ENCODE measurements at regions not wholly inside any gene's neighbourhood (a gene's known extent, or its start where the extent isn't known, plus 50 kb on each side); places are given as distances from the start of the nearest gene placed in this dataset.

- Histone ChIP-seq H2AFZ (ENCODE audit: low read length) (no peak overlapping the region), H3K4me2 (ENCODE audit: low read length) (no peak overlapping the region), H3K4me3 (ENCODE audit: low read depth, low read length, poor library complexity, severe bottlenecking) (no peak overlapping the region), H3K27me3 (ENCODE audit: insufficient read depth, low read length) (no peaks in the 10 kb centered on the region), H3K36me3 (ENCODE audit: insufficient read depth, low read length) (no peaks in the 10 kb centered on the region), H3K27ac (ENCODE audit: low read depth, low read length, poor library complexity, severe bottlenecking) (no peak overlapping the region), H4K20me1 (ENCODE audit: insufficient read depth, low read length) (no peaks in the 10 kb centered on the region), H3F3A (ENCODE audit: insufficient read depth, low read length) (no peaks in the 10 kb centered on the region), H3K79me2 (ENCODE audit: insufficient read depth, low read length) (no peaks in the 10 kb centered on the region), H3K4me1 (ENCODE audit: insufficient read depth, low read length, severe bottlenecking) (no peaks in the 10 kb centered on the region), H3K9ac (ENCODE audit: low read length) (no peak overlapping the region), H3K9me3 (ENCODE audit: low read length) (no peaks in the 10 kb centered on the region), H3K9me2 (ENCODE audit: low read depth, low read length) (no peaks in the 10 kb centered on the region)
- TF ChIP-seq CTCF (IDR thresholded peaks at IDR 0.05; ENCODE audit: low read length) = no peak
- TF ChIP-seq EZH2 (IDR thresholded peaks at IDR 0.05; ENCODE audit: borderline replicate concordance, low read length) = no peak
Measured at GRCh38 chr4:97394653-97395052, 748.6 kb downstream of the STPG2 start.

- no peak overlapping the region for H2AFZ ChIP-seq (ENCODE audit: low read length)
- TF ChIP-seq CTCF (IDR thresholded peaks at IDR 0.05; ENCODE audit: low read length) (no peak), EZH2 (IDR thresholded peaks at IDR 0.05; ENCODE audit: borderline replicate concordance, low read length) (no peak)
- H3F3A ChIP-seq (ENCODE audit: insufficient read depth, low read length) = no peaks in the 10 kb centered on the region
- no peaks in the 10 kb centered on the region for H3K9me3 ChIP-seq (ENCODE audit: low read length)
- no peaks in the 10 kb centered on the region for H3K27me3 ChIP-seq (ENCODE audit: insufficient read depth, low read length)
- no peaks in the 10 kb centered on the region for H4K20me1 ChIP-seq (ENCODE audit: insufficient read depth, low read length)
- H3K9me2 ChIP-seq (ENCODE audit: low read depth, low read length) = no peaks in the 10 kb centered on the region
- H3K4me3 ChIP-seq (ENCODE audit: low read depth, low read length, poor library complexity, severe bottlenecking) = no peak overlapping the region
- H3K9ac ChIP-seq (ENCODE audit: low read length) = no peak overlapping the region
- H3K27ac ChIP-seq (ENCODE audit: low read depth, low read length, poor library complexity, severe bottlenecking) = no peak overlapping the region
- no peaks in the 10 kb centered on the region for H3K79me2 ChIP-seq (ENCODE audit: insufficient read depth, low read length)
- H3K4me2 ChIP-seq (ENCODE audit: low read length) = no peak overlapping the region
- H3K4me1 ChIP-seq (ENCODE audit: insufficient read depth, low read length, severe bottlenecking) = no peaks in the 10 kb centered on the region
- H3K36me3 ChIP-seq (ENCODE audit: insufficient read depth, low read length) = no peaks in the 10 kb centered on the region
Measured at GRCh38 chr4:97396097-97396496, 747.2 kb downstream of the STPG2 start.

GRCh38 chr4:97396605-97397004 is 746.7 kb downstream of the STPG2 start:
- TF ChIP-seq EZH2 (IDR thresholded peaks at IDR 0.05; ENCODE audit: borderline replicate concordance, low read length) (no peak), CTCF (IDR thresholded peaks at IDR 0.05; ENCODE audit: low read length) (no peak)
- H3K79me2 ChIP-seq (ENCODE audit: insufficient read depth, low read length) = no peaks in the 10 kb centered on the region
- no peaks in the 10 kb centered on the region for H3K27me3 ChIP-seq (ENCODE audit: insufficient read depth, low read length)
- no peaks in the 10 kb centered on the region for H3F3A ChIP-seq (ENCODE audit: insufficient read depth, low read length)
- H3K4me3 ChIP-seq (ENCODE audit: low read depth, low read length, poor library complexity, severe bottlenecking) = no peak overlapping the region
- no peaks in the 10 kb centered on the region for H3K9me3 ChIP-seq (ENCODE audit: low read length)
- no peak overlapping the region for H3K4me2 ChIP-seq (ENCODE audit: low read length)
- H2AFZ ChIP-seq (ENCODE audit: low read length) = no peak overlapping the region
- H4K20me1 ChIP-seq (ENCODE audit: insufficient read depth, low read length) = no peaks in the 10 kb centered on the region
- no peaks in the 10 kb centered on the region for H3K4me1 ChIP-seq (ENCODE audit: insufficient read depth, low read length, severe bottlenecking)
- H3K9me2 ChIP-seq (ENCODE audit: low read depth, low read length) = no peaks in the 10 kb centered on the region
- no peak overlapping the region for H3K27ac ChIP-seq (ENCODE audit: low read depth, low read length, poor library complexity, severe bottlenecking)
- no peaks in the 10 kb centered on the region for H3K36me3 ChIP-seq (ENCODE audit: insufficient read depth, low read length)
- no peak overlapping the region for H3K9ac ChIP-seq (ENCODE audit: low read length)
